Endodermal cell (in vitro differentiated cells): ENCODE measurements at regions not wholly inside any gene's neighbourhood (a gene's known extent, or its start where the extent isn't known, plus 50 kb on each side); places are given as distances from the start of the nearest gene placed in this dataset.

ENCODE experiments used
- DNase-seq: peaks from one replicate; pipeline ENCODE4 v3.0.0-alpha.2; 2017
- H3K27ac ChIP-seq: 2 replicates; pipeline ENCODE4 v1.5.1; 2013; ENCODE audit warnings: mild to moderate bottlenecking, low read depth, low read length, moderate library complexity
- H3K27me3 ChIP-seq: 2 replicates; pipeline ENCODE4 v1.6.1; 2013; ENCODE audit warnings: mild to moderate bottlenecking, low read length, moderate library complexity; ENCODE audit not compliant: insufficient read depth, control insufficient read depth, poor library complexity, severe bottlenecking
- H3K36me3 ChIP-seq: 2 replicates; pipeline ENCODE4 v1.7.0; 2013; ENCODE audit warnings: mild to moderate bottlenecking, low read length, moderate library complexity; ENCODE audit not compliant: control insufficient read depth, insufficient read depth
- H3K4me1 ChIP-seq: one replicate; pipeline ENCODE4 v1.7.0; 2013; ENCODE audit warnings: low read length; ENCODE audit not compliant: control insufficient read depth, insufficient read depth
- H3K4me3 ChIP-seq: 2 replicates; pipeline ENCODE4 v1.5.1; 2013; ENCODE audit warnings: mild to moderate bottlenecking, low read length, moderate library complexity
- H3K9ac ChIP-seq: 2 replicates; pipeline ENCODE4 v1.6.1; 2013; ENCODE audit warnings: mild to moderate bottlenecking, low read length, moderate library complexity; ENCODE audit not compliant: poor library complexity, severe bottlenecking; ENCODE audit errors: extremely low read depth
- H3K9me3 ChIP-seq: 2 replicates; pipeline ENCODE4 v1.6.1; 2013; ENCODE audit warnings: mild to moderate bottlenecking, low read length, moderate library complexity; ENCODE audit not compliant: control insufficient read depth
- H3K27ac Mint-ChIP-seq: 2 replicates; pipeline ENCODE4 v1.8.0; 2020; ENCODE audit warnings: mixed read lengths
- H3K27me3 Mint-ChIP-seq: 2 replicates; pipeline ENCODE4 v1.8.0; 2021; ENCODE audit warnings: mild to moderate bottlenecking, mixed read lengths; ENCODE audit not compliant: insufficient read depth
- H3K36me3 Mint-ChIP-seq: 2 replicates; pipeline ENCODE4 v1.8.0; 2020; ENCODE audit warnings: low read depth, mixed read lengths
- H3K4me1 Mint-ChIP-seq: 2 replicates; pipeline ENCODE4 v1.8.0; 2020; ENCODE audit warnings: mixed read lengths
- H3K4me3 Mint-ChIP-seq: 2 replicates; pipeline ENCODE4 v1.8.0; 2020; ENCODE audit warnings: mild to moderate bottlenecking, moderate library complexity, mixed read lengths
- H3K9me3 Mint-ChIP-seq: 2 replicates; pipeline ENCODE4 v1.8.0; 2020; ENCODE audit warnings: mild to moderate bottlenecking, mixed read lengths
- WGBS, 2 experiments: methylation state at CpG; one replicate each; pipeline versions ENCODE4 v1.1.5 to v1.1.7; 2013; ENCODE audit warnings: missing lambda C conversion rate in 2 of 2, mixed read lengths in 1 of 2; ENCODE audit not compliant: insufficient coverage in 1 of 2, insufficient read length in 1 of 2; 5-methylcytosine and 5-hydroxymethylcytosine counted together
- TF ChIP-seq, protein P1 (sequence below): fragments of 200-600 bp; sonication (generic); conservative IDR thresholded peaks from 2 replicates; pipeline ENCODE4 v1.5.0; 2021; ENCODE audit warnings: antibody characterized with exemption, mild to moderate bottlenecking

DNA sequence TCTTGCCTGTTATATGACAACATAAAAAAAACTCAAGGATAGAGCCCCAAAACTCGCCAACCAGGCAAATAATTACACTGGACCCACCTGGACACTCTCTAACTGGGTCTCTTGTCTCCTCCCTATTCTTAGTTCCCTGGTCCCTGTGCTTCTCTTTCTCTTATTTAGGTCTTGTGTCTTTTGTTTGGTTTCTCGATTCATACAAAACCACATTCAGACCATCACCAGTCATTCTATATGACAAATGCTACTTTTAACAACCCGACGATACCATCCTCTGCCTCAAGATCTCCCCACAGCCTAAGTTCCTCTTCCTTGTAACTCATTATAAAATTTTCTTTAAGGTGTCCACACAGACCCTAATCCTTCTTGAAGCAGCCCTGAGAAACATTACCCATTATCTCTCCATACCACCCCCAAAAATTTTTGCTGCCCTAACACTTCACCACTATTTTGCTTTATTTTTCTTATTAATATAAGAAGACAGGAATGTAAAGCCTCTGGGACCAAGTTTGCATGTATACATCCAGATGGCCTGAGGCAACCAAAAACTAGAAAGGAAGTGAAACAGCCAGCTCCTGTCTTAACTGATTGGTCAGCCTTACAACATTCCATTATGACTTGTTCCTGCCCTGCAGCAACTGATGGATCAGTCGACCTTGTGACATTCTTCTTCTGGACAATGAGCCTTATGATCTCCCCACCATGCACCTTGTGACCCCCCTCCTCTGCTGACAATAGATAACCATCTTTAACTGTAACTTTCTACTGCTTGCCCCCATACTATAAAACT lies 638.2 kb downstream of the AMY1C start:
- 87 to 91% methylated on average over 5 of the region's 5 CpGs for WGBS, 2 experiments
- DNase-seq = no peak
- Histone ChIP-seq H3K9me3 (no peaks in the 10 kb centered on the region), H3K27me3 (no peaks in the 10 kb centered on the region), H3K4me3 (no peak overlapping the region), H3K4me1 (no peaks in the 10 kb centered on the region), H3K36me3 (no peaks in the 10 kb centered on the region), H3K9ac (no peak overlapping the region), H3K27ac (no peak overlapping the region)
- no peak overlapping the region for H3K27ac Mint-ChIP-seq
- H3K27me3 Mint-ChIP-seq = no peaks in the 10 kb centered on the region
- no peaks in the 10 kb centered on the region for H3K36me3 Mint-ChIP-seq
- TF ChIP-seq, protein P1, sequence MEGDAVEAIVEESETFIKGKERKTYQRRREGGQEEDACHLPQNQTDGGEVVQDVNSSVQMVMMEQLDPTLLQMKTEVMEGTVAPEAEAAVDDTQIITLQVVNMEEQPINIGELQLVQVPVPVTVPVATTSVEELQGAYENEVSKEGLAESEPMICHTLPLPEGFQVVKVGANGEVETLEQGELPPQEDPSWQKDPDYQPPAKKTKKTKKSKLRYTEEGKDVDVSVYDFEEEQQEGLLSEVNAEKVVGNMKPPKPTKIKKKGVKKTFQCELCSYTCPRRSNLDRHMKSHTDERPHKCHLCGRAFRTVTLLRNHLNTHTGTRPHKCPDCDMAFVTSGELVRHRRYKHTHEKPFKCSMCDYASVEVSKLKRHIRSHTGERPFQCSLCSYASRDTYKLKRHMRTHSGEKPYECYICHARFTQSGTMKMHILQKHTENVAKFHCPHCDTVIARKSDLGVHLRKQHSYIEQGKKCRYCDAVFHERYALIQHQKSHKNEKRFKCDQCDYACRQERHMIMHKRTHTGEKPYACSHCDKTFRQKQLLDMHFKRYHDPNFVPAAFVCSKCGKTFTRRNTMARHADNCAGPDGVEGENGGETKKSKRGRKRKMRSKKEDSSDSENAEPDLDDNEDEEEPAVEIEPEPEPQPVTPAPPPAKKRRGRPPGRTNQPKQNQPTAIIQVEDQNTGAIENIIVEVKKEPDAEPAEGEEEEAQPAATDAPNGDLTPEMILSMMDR = no peak
- no peak overlapping the region for H3K4me3 Mint-ChIP-seq
- H3K9me3 Mint-ChIP-seq = no peaks in the 10 kb centered on the region
- H3K4me1 Mint-ChIP-seq = no peaks in the 10 kb centered on the region

DNA sequence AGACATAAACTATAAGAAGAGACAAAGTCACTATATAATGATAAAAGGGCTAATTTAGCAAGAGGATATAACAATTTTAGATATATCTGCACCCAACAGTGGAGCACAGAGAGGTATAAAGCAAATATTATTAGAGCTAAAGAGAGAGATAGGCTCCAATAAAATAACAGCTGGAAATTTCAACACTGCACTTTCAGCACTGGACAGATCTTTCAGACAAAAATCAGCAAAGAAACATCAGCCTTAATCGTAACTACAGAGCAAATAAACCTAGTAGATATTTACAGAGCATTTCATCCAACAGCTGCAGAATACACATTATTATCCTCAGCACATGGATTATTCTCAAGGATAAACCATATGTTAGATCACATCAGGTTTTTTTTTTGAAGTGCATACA lies 642.9 kb downstream of the AMY1C start:
- Histone ChIP-seq H3K27me3 (no peaks in the 10 kb centered on the region), H3K27ac (no peak overlapping the region), H3K4me3 (no peak overlapping the region), H3K4me1 (no peaks in the 10 kb centered on the region), H3K36me3 (no peaks in the 10 kb centered on the region), H3K9ac (no peak overlapping the region), H3K9me3 (no peaks in the 10 kb centered on the region)
- no peak for DNase-seq
- no peaks in the 10 kb centered on the region for H3K9me3 Mint-ChIP-seq
- TF ChIP-seq, protein P1 = no peak
- H3K27ac Mint-ChIP-seq = no peak overlapping the region
- WGBS, 2 experiments = 84 to 100% methylated on average over 1 of the region's 1 CpG
- no peaks in the 10 kb centered on the region for H3K4me1 Mint-ChIP-seq
- H3K27me3 Mint-ChIP-seq = no peaks in the 10 kb centered on the region
- no peaks in the 10 kb centered on the region for H3K36me3 Mint-ChIP-seq
- no peak overlapping the region for H3K4me3 Mint-ChIP-seq

DNA sequence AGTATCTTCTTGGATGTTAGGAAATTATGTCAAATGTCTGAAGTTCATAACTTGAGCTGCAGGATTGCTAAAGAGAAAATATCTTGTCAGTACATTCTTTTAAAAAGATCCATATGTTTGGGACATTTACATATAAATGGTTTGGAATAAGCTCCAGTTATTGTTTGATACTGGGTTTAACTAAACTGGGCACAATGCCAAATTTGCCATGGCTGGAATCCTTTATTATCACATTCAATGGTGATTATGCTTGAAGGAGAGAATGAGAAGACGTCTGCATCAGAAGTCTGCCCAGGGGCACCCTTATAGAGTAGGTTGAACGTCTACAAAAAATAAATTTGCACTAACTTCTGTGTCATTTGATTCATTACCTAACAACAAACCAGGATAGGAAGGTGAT lies 652.5 kb downstream of the AMY1C start:
- Histone ChIP-seq H3K9me3 (no peaks in the 10 kb centered on the region), H3K27ac (no peak overlapping the region), H3K36me3 (no peaks in the 10 kb centered on the region), H3K4me1 (no peaks in the 10 kb centered on the region), H3K9ac (no peak overlapping the region), H3K27me3 (no peaks in the 10 kb centered on the region), H3K4me3 (no peak overlapping the region)
- Mint-ChIP-seq H3K36me3 (no peaks in the 10 kb centered on the region), H3K27me3 (no peaks in the 10 kb centered on the region), H3K4me3 (no peak overlapping the region), H3K4me1 (no peaks in the 10 kb centered on the region), H3K9me3 (no peaks in the 10 kb centered on the region), H3K27ac (no peak overlapping the region)
- TF ChIP-seq, protein P1 = no peak
- 94% methylated on average over 2 of the region's 2 CpGs; no CpG with 5 or more reads in 1 of the 2 experiments for WGBS, 2 experiments
- no peak for DNase-seq
